HG03354 (cell line): ENCODE measurements at regions not wholly inside any gene's neighbourhood (a gene's known extent, or its start where the extent isn't known, plus 50 kb on each side); places are given as distances from the start of the nearest gene placed in this dataset.

Experiments used
- ATAC-seq: cut with Tn5 transposase; IDR thresholded peaks from one replicate; pipeline ENCODE4 v1.9.1; 2021; ENCODE audit warnings: mild to moderate bottlenecking; ENCODE audit not compliant: unreplicated experiment, poor library complexity, severe bottlenecking

- ATAC-seq, result peak; percentile 99
Measured at GRCh38 chr4:11801466-11802446, 373.1 kb upstream of the HS3ST1 start.

GRCh38 chr4:11799196-11799595 lies 370.5 kb upstream of the HS3ST1 start:
- no peak for ATAC-seq

GRCh38 chr4:11791797-11792196 lies 363.1 kb upstream of the HS3ST1 start:
- no peak for ATAC-seq

- ATAC-seq, result no peak
Measured at GRCh38 chr4:11790230-11790629, 361.5 kb upstream of the HS3ST1 start.

GRCh38 chr4:11783588-11783987 lies 354.9 kb upstream of the HS3ST1 start:
- no peak for ATAC-seq

- ATAC-seq, result no peak
Measured at GRCh38 chr4:11782859-11783258, 354.2 kb upstream of the HS3ST1 start.

- ATAC-seq, result no peak
Measured at GRCh38 chr4:11777447-11777846, 348.8 kb upstream of the HS3ST1 start.

- ATAC-seq, result no peak
Measured at GRCh38 chr4:11774346-11774745, 345.7 kb upstream of the HS3ST1 start.

- ATAC-seq, result no peak
Measured at GRCh38 chr4:11773798-11774197, 345.1 kb upstream of the HS3ST1 start.

- no peak for ATAC-seq
Measured at GRCh38 chr4:11769434-11769833, 340.7 kb upstream of the HS3ST1 start.

- ATAC-seq, result no peak
Measured at GRCh38 chr4:11768251-11768972, 339.7 kb upstream of the HS3ST1 start.

- ATAC-seq, result peak; percentile 76
Measured at GRCh38 chr4:11765849-11766453, 337.3 kb upstream of the HS3ST1 start.

- ATAC-seq, result no peak
Measured at GRCh38 chr4:11748164-11748872, 319.6 kb upstream of the HS3ST1 start.

GRCh38 chr4:11746734-11747133 lies 318.0 kb upstream of the HS3ST1 start:
- ATAC-seq, result no peak

GRCh38 chr4:11743976-11744375 lies 315.3 kb upstream of the HS3ST1 start:
- no peak for ATAC-seq

GRCh38 chr4:11743236-11743635 lies 314.5 kb upstream of the HS3ST1 start:
- ATAC-seq, result no peak

- ATAC-seq, result no peak
Measured at GRCh38 chr4:11741190-11741652, 312.5 kb upstream of the HS3ST1 start.

- no peak for ATAC-seq
Measured at GRCh38 chr4:11739992-11740391, 311.3 kb upstream of the HS3ST1 start.

GRCh38 chr4:11736978-11737377 lies 308.3 kb upstream of the HS3ST1 start:
- ATAC-seq, result no peak

- ATAC-seq, result no peak
Measured at GRCh38 chr4:11735651-11736050, 307.0 kb upstream of the HS3ST1 start.
